GM23248 (cell line): ENCODE measurements at regions not wholly inside any gene's neighbourhood (a gene's known extent, or its start where the extent isn't known, plus 50 kb on each side); places are given as distances from the start of the nearest gene placed in this dataset.
"Not testable (repeated sequence)": the region's sequence is repeated elsewhere in the genome, so short reads cannot be mapped to it uniquely, and the experiment has no call there.

Experiments used
- DNase-seq: peaks from one replicate; pipeline ENCODE4 v3.0.0-alpha.2; 2015
- H2AFZ ChIP-seq: fragments of 200-600 bp; sonication (generic); 2 replicates; pipeline ENCODE4 v1.6.1; 2016; ENCODE audit warnings: antibody characterized with exemption
- H3F3A ChIP-seq: fragments of 200-600 bp; sonication (generic); 2 replicates; pipeline ENCODE4 v1.6.1; 2016; ENCODE audit warnings: mild to moderate bottlenecking, antibody characterized with exemption, mixed run types; ENCODE audit not compliant: insufficient read depth
- H3K27ac ChIP-seq: fragments of 200-600 bp; sonication (generic); 2 replicates; pipeline ENCODE4 v1.5.1; 2016; ENCODE audit warnings: mild to moderate bottlenecking
- H3K27me3 ChIP-seq: fragments of 200-600 bp; sonication (generic); replicated peaks from 2 replicates; pipeline ENCODE4 v1.6.1; 2016; ENCODE audit warnings: mild to moderate bottlenecking; ENCODE audit not compliant: insufficient read depth
- H3K36me3 ChIP-seq: fragments of 200-600 bp; sonication (generic); 2 replicates; pipeline ENCODE4 v1.6.1; 2016; ENCODE audit warnings: low read depth, mild to moderate bottlenecking
- H3K4me1 ChIP-seq: fragments of 200-600 bp; sonication (generic); 2 replicates; pipeline ENCODE4 v1.6.1; 2016; ENCODE audit warnings: mild to moderate bottlenecking; ENCODE audit not compliant: insufficient read depth
- H3K4me2 ChIP-seq: fragments of 200-600 bp; sonication (generic); one replicate; pipeline ENCODE4 v1.6.1; 2016; ENCODE audit warnings: mild to moderate bottlenecking; ENCODE audit not compliant: unreplicated experiment
- H3K4me3 ChIP-seq: fragments of 200-600 bp; sonication (generic); 2 replicates; pipeline ENCODE4 v1.5.1; 2016; ENCODE audit warnings: mild to moderate bottlenecking
- H3K79me2 ChIP-seq: fragments of 200-600 bp; sonication (generic); 2 replicates; pipeline ENCODE4 v1.6.1; 2016; ENCODE audit warnings: mild to moderate bottlenecking; ENCODE audit not compliant: insufficient read depth
- H3K9ac ChIP-seq: fragments of 200-600 bp; sonication (generic); 2 replicates; pipeline ENCODE4 v1.6.1; 2016; ENCODE audit warnings: mild to moderate bottlenecking
- H3K9me2 ChIP-seq: fragments of 200-600 bp; sonication (generic); 2 replicates; pipeline ENCODE4 v1.6.1; 2016; ENCODE audit warnings: mixed run types, mild to moderate bottlenecking, moderate library complexity; ENCODE audit not compliant: insufficient read depth
- H3K9me3 ChIP-seq: fragments of 200-600 bp; sonication (generic); one replicate; pipeline ENCODE4 v1.6.1; 2017; ENCODE audit warnings: low read depth
- H4K20me1 ChIP-seq: fragments of 200-600 bp; sonication (generic); 2 replicates; pipeline ENCODE4 v1.6.0; 2016; ENCODE audit not compliant: insufficient read depth
- EZH2 ChIP-seq: fragments of 200-600 bp; sonication (generic); IDR thresholded peaks from 2 replicates; pipeline ENCODE4 v1.6.1; 2018; ENCODE audit warnings: antibody characterized with exemption, mild to moderate bottlenecking; ENCODE audit not compliant: insufficient read depth, poor library complexity, severe bottlenecking
- EZH2phosphoT487 ChIP-seq: fragments of 200-600 bp; sonication (generic); IDR thresholded peaks from 2 replicates; pipeline ENCODE4 v1.6.1; 2018; ENCODE audit warnings: antibody characterized with exemption, moderate library complexity, mild to moderate bottlenecking, low read depth; ENCODE audit not compliant: insufficient read depth
- WGBS, 2 experiments: methylation state at CpG; one replicate each; pipeline ENCODE4 v1.1.6; 2015 to 2017; ENCODE audit warnings: low lambda C conversion rate in 2 of 2, low coverage in 1 of 2; ENCODE audit errors: missing lambda C conversion rate in 2 of 2; 5-methylcytosine and 5-hydroxymethylcytosine counted together
- in situ Hi-C: fragments of 300-500 bp; cut with MboI; formaldehyde crosslinking; loops from 2 replicates; pipeline ENCODE4 v1.15.0; 2020

DNA sequence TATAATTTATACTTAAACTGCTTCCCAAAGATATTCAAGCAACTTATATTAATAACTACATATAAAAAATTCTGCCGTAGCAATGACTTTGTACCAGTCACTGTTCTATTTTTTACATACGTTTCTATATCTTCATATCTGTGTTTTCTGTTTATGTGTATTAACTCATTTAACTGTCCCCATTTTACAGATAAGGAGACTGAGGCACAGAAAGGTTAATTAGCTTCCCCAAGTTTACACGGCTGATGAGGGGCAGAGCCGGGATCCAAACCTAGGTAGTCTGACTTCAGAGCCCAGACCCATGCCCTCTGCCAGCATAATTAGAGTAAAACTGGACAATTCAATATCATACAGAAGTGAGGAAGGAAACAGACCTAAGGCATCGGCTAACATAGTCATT, 259.7 kb upstream of the TUT7 start:
- WGBS, 2 experiments: 94 to 95% methylated on average over 5 of the region's 5 CpGs
- Histone ChIP-seq H2AFZ (no peak overlapping the region), H3K27ac (no peak overlapping the region), H3K4me2 (no peak overlapping the region), H3K9ac (no peak overlapping the region), H3K9me2 (no peaks in the 10 kb centered on the region), H3K4me3 (no peak overlapping the region), H3K4me1 (peaks cover 17% of the 10 kb centered on the region), H3K27me3 (no peaks in the 10 kb centered on the region), H3K36me3 (no peaks in the 10 kb centered on the region), H3K9me3 (no peaks in the 10 kb centered on the region), H3K79me2 (no peaks in the 10 kb centered on the region), H4K20me1 (no peaks in the 10 kb centered on the region), H3F3A (peaks cover 16% of the 10 kb centered on the region)
- in situ Hi-C loops: loop anchor here (10.0 kb wide), 1 partner anchor 119 kb away; no protein-coding TSS in a partner anchor
- TF ChIP-seq EZH2phosphoT487: no peak
- TF ChIP-seq EZH2: no peak
- no peak for DNase-seq

DNA sequence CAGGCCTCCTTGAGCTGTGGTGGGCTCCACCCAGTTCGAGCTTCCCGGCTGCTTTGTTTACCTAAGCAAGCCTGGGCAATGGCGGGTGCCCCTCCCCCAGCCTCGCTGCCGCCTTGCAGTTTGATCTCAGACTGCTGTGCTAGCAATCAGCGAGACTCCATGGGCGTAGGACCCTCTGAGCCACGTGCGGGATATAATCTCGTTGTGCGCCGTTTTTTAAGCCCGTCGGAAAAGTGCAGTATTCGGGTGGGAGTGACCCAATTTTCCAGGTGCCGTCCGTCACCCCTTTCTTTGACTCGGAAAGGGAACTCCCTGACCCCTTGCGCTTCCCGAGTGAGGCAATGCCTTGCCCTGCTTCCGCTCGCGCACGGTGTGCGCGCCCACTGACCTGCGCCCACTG, 257.3 kb upstream of the TUT7 start:
- H3K9me3 ChIP-seq, H3K36me3 ChIP-seq, H3K4me3 ChIP-seq, H2AFZ ChIP-seq, H3K27me3 ChIP-seq, H3K79me2 ChIP-seq, DNase-seq, H3K4me2 ChIP-seq, H3K27ac ChIP-seq, H3K9me2 ChIP-seq, H3K9ac ChIP-seq, H4K20me1 ChIP-seq: not testable (repeated sequence)
- in situ Hi-C loops: loop anchor here (10.0 kb wide), 1 partner anchor 117 kb away; no protein-coding TSS in a partner anchor
- peaks cover 17% of the 10 kb centered on the region for H3K4me1 ChIP-seq
- peaks cover 16% of the 10 kb centered on the region for H3F3A ChIP-seq
- 97% methylated on average over 21 to 24 of the region's 27 CpGs for WGBS, 2 experiments

- DNase-seq: no peak
These were observed 251.1 kb upstream of the TUT7 start for GRCh38 chr9:86605303-86605702.

DNA sequence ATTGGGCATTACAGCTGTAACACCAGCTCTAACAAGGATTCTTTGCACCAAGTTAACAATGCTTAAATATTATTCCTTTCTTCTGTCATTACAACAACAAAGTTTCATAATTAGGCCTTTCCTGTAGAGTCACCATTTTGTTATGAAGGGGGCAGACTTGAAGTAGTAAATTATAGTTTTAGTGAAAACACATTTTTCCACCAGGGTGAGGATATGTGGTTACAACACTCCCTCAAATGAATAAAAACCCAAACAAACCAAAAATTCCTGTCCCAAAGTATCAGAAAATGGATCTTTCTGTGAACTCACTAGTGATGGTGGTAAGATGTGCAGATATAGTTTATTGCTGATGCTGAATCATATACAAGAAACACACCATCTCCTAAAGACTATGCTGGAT, 250.5 kb upstream of the TUT7 start:
- Histone ChIP-seq H2AFZ (no peak overlapping the region), H3K4me1 (peaks cover 49% of the 10 kb centered on the region), H4K20me1 (no peaks in the 10 kb centered on the region), H3K27me3 (no peaks in the 10 kb centered on the region), H3K9me3 (no peaks in the 10 kb centered on the region), H3K36me3 (no peaks in the 10 kb centered on the region), H3K79me2 (no peaks in the 10 kb centered on the region), H3K9me2 (no peaks in the 10 kb centered on the region), H3F3A (peaks cover 35% of the 10 kb centered on the region), H3K4me3 (no peak overlapping the region), H3K4me2 (peak overlapping the region; percentile 60), H3K9ac (no peak overlapping the region), H3K27ac (peak overlapping the region; percentile 20)
- DNase-seq: peak; percentile 80
- TF ChIP-seq EZH2: no peak
- peak; percentile 97 for TF ChIP-seq EZH2phosphoT487
- in situ Hi-C loops: no loop called here

More at GRCh38 chr9:86605303-86605702, 251.1 kb upstream of the TUT7 start:
- Histone ChIP-seq H2AFZ (no peak overlapping the region), H3F3A (peaks cover 29% of the 10 kb centered on the region), H3K27ac (peak overlapping the region; percentile 20; the same call in 1 of the 2 replicates), H3K9me3 (no peaks in the 10 kb centered on the region), H3K27me3 (no peaks in the 10 kb centered on the region), H3K79me2 (no peaks in the 10 kb centered on the region), H3K4me2 (peak overlapping the region; percentile 25), H3K4me1 (peaks cover 43% of the 10 kb centered on the region), H3K36me3 (no peaks in the 10 kb centered on the region), H3K9ac (no peak overlapping the region), H4K20me1 (no peaks in the 10 kb centered on the region), H3K4me3 (no peak overlapping the region), H3K9me2 (no peaks in the 10 kb centered on the region)
- WGBS, 2 experiments: 37 to 41% methylated on average over 3 of the region's 3 CpGs
- in situ Hi-C loops: no loop called here
- TF ChIP-seq EZH2: no peak
- no peak for TF ChIP-seq EZH2phosphoT487

DNA sequence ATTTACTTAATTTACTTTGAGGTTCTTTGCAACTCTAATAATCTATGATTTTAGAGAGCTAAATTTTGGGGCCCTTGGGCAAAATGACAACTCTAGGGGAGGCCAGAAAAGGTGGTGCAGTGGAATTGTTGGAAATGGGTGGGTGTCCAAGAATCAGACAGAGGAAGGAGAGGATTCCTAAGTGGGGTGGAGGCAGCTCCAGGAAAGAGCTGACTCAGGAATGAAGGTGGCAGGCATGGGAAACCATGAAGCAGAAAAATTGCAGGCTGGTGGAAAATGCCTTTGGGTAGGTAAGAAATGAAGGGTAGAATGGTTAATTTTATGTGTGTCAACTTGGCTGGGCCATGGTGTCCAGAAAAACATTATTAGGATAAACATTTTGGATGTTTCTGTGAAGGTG, 248.5 kb upstream of the TUT7 start:
- TF ChIP-seq EZH2 (no peak), EZH2phosphoT487 (no peak)
- Histone ChIP-seq H3K27me3 (no peaks in the 10 kb centered on the region), H4K20me1 (no peaks in the 10 kb centered on the region), H3K27ac (no peak overlapping the region), H3K9me3 (no peaks in the 10 kb centered on the region), H3K4me3 (no peak overlapping the region), H3K79me2 (no peaks in the 10 kb centered on the region), H3K4me1 (peaks cover 56% of the 10 kb centered on the region), H3K4me2 (no peak overlapping the region), H3F3A (peaks cover 38% of the 10 kb centered on the region), H3K36me3 (no peaks in the 10 kb centered on the region), H2AFZ (no peak overlapping the region), H3K9me2 (no peaks in the 10 kb centered on the region), H3K9ac (no peak overlapping the region)
- peak; percentile 25 for DNase-seq
- in situ Hi-C loops: no loop called here
